ENCODE measurements at regions not wholly inside any gene's neighbourhood (a gene's known extent, or its start where the extent isn't known, plus 50 kb on each side); places are given as distances from the start of the nearest gene placed in this dataset.

GRCh38 chr13:62627226-62627625, 1211.6 kb upstream of the PCDH20 start:
- Histone ChIP-seq H3K4me1 (ENCODE audit: low read length) (no peaks in the 10 kb centered on the region), H3K79me2 (ENCODE audit: low read length) (no peaks in the 10 kb centered on the region), H4K20me1 (ENCODE audit: insufficient read depth, low read length) (no peaks in the 10 kb centered on the region), H3K9me3 (ENCODE audit: insufficient read depth, low read length) (no peaks in the 10 kb centered on the region), H3K27ac (ENCODE audit: low read length) (no peak overlapping the region), H3K27me3 (ENCODE audit: low read depth, low read length) (no peaks in the 10 kb centered on the region), H3K4me2 (ENCODE audit: low read length) (no peak overlapping the region), H2AFZ (ENCODE audit: low read depth, low read length) (no peak overlapping the region), H3K4me3 (ENCODE audit: low read length) (no peak overlapping the region), H3K36me3 (replicated peaks; ENCODE audit: low read depth, low read length) (no peaks in the 10 kb centered on the region), H3K9ac (ENCODE audit: low read length) (no peak overlapping the region)
- TF ChIP-seq CTCF (IDR thresholded peaks at IDR 0.05; ENCODE audit: low read depth, low read length) (no peak), EZH2phosphoT487 (IDR thresholded peaks at IDR 0.05; ENCODE audit: low read depth) (no peak)

GRCh38 chr13:62626771-62627170, 1211.1 kb upstream of the PCDH20 start:
- H3K27ac ChIP-seq (ENCODE audit: low read length), result no peak overlapping the region
- H3K9ac ChIP-seq (ENCODE audit: low read length), result no peak overlapping the region
- H2AFZ ChIP-seq (ENCODE audit: low read depth, low read length), result no peak overlapping the region
- no peaks in the 10 kb centered on the region for H3K27me3 ChIP-seq (ENCODE audit: low read depth, low read length)
- TF ChIP-seq CTCF (IDR thresholded peaks at IDR 0.05; ENCODE audit: low read depth, low read length) (peak; percentile 41), EZH2phosphoT487 (IDR thresholded peaks at IDR 0.05; ENCODE audit: low read depth) (no peak)
- H3K4me2 ChIP-seq (ENCODE audit: low read length), result no peak overlapping the region
- H3K4me3 ChIP-seq (ENCODE audit: low read length), result no peak overlapping the region
- H4K20me1 ChIP-seq (ENCODE audit: insufficient read depth, low read length), result no peaks in the 10 kb centered on the region
- H3K4me1 ChIP-seq (ENCODE audit: low read length), result no peaks in the 10 kb centered on the region
- no peaks in the 10 kb centered on the region for H3K79me2 ChIP-seq (ENCODE audit: low read length)
- H3K9me3 ChIP-seq (ENCODE audit: insufficient read depth, low read length), result no peaks in the 10 kb centered on the region
- no peaks in the 10 kb centered on the region for H3K36me3 ChIP-seq (replicated peaks; ENCODE audit: low read depth, low read length)

GRCh38 chr13:62625214-62625881, 1209.7 kb upstream of the PCDH20 start:
- no peaks in the 10 kb centered on the region for H4K20me1 ChIP-seq (ENCODE audit: insufficient read depth, low read length)
- no peaks in the 10 kb centered on the region for H3K27me3 ChIP-seq (ENCODE audit: low read depth, low read length)
- H3K4me2 ChIP-seq (ENCODE audit: low read length), result no peak overlapping the region
- H3K27ac ChIP-seq (ENCODE audit: low read length), result no peak overlapping the region
- no peaks in the 10 kb centered on the region for H3K36me3 ChIP-seq (replicated peaks; ENCODE audit: low read depth, low read length)
- H3K79me2 ChIP-seq (ENCODE audit: low read length), result no peaks in the 10 kb centered on the region
- H3K9me3 ChIP-seq (ENCODE audit: insufficient read depth, low read length), result no peaks in the 10 kb centered on the region
- no peak overlapping the region for H3K9ac ChIP-seq (ENCODE audit: low read length)
- TF ChIP-seq CTCF (IDR thresholded peaks at IDR 0.05; ENCODE audit: low read depth, low read length) (no peak), EZH2phosphoT487 (IDR thresholded peaks at IDR 0.05; ENCODE audit: low read depth) (no peak)
- no peaks in the 10 kb centered on the region for H3K4me1 ChIP-seq (ENCODE audit: low read length)
- H3K4me3 ChIP-seq (ENCODE audit: low read length), result no peak overlapping the region
- H2AFZ ChIP-seq (ENCODE audit: low read depth, low read length), result no peak overlapping the region

- Histone ChIP-seq H3K9ac (ENCODE audit: low read length) (no peak overlapping the region), H3K4me2 (ENCODE audit: low read length) (no peak overlapping the region), H3K79me2 (ENCODE audit: low read length) (no peaks in the 10 kb centered on the region), H2AFZ (ENCODE audit: low read depth, low read length) (no peak overlapping the region), H3K27ac (ENCODE audit: low read length) (no peak overlapping the region), H3K4me3 (ENCODE audit: low read length) (no peak overlapping the region), H4K20me1 (ENCODE audit: insufficient read depth, low read length) (no peaks in the 10 kb centered on the region), H3K9me3 (ENCODE audit: insufficient read depth, low read length) (no peaks in the 10 kb centered on the region), H3K27me3 (ENCODE audit: low read depth, low read length) (no peaks in the 10 kb centered on the region), H3K4me1 (ENCODE audit: low read length) (no peaks in the 10 kb centered on the region), H3K36me3 (replicated peaks; ENCODE audit: low read depth, low read length) (no peaks in the 10 kb centered on the region)
- TF ChIP-seq CTCF (IDR thresholded peaks at IDR 0.05; ENCODE audit: low read depth, low read length) (no peak), EZH2phosphoT487 (IDR thresholded peaks at IDR 0.05; ENCODE audit: low read depth) (no peak)
Observed at GRCh38 chr13:62613819-62614218, 1198.2 kb upstream of the PCDH20 start.
